MM.1S (cell line): ENCODE measurements at regions not wholly inside any gene's neighbourhood (a gene's known extent, or its start where the extent isn't known, plus 50 kb on each side); places are given as distances from the start of the nearest gene placed in this dataset.
A peak's percentile ranks its signal among the peaks of the same experiment; 100 is the strongest.

Experiments used
- DNase-seq: peaks from one replicate; pipeline ENCODE4 v3.0.0-alpha.2; 2015
- H2AFZ ChIP-seq: fragments of 300-600 bp; sonication (generic); 2 replicates; pipeline ENCODE4 v1.6.0; 2016; ENCODE audit warnings: antibody characterized with exemption, low read length
- H3F3A ChIP-seq: fragments of 300-600 bp; sonication (generic); 2 replicates; pipeline ENCODE4 v1.6.1; 2016; ENCODE audit warnings: mild to moderate bottlenecking, antibody characterized with exemption, low read length, moderate library complexity, mixed read lengths; ENCODE audit not compliant: insufficient read depth
- H3K27ac ChIP-seq: fragments of 300-600 bp; sonication (generic); 2 replicates; pipeline ENCODE4 v1.5.1; 2016; ENCODE audit warnings: mild to moderate bottlenecking, low read length
- H3K27me3 ChIP-seq: fragments of 300-600 bp; sonication (generic); replicated peaks from 2 replicates; pipeline ENCODE4 v1.6.0; 2016; ENCODE audit warnings: low read length; ENCODE audit not compliant: insufficient read depth
- H3K36me3 ChIP-seq: fragments of 300-600 bp; sonication (generic); replicated peaks from 2 replicates; pipeline ENCODE4 v1.6.1; 2016; ENCODE audit warnings: mild to moderate bottlenecking, low read length, mixed read lengths; ENCODE audit not compliant: insufficient read depth
- H3K4me1 ChIP-seq: fragments of 300-600 bp; sonication (generic); 2 replicates; pipeline ENCODE4 v1.6.1; 2016; ENCODE audit warnings: low read length, mixed read lengths
- H3K4me2 ChIP-seq: fragments of 300-600 bp; sonication (generic); 2 replicates; pipeline ENCODE4 v1.6.0; 2016; ENCODE audit warnings: low read depth, low read length
- H3K4me3 ChIP-seq: fragments of 300-600 bp; sonication (generic); 2 replicates; pipeline ENCODE4 v1.5.1; 2016; ENCODE audit warnings: low read length, mixed read lengths
- H3K79me2 ChIP-seq: fragments of 300-600 bp; sonication (generic); 2 replicates; pipeline ENCODE4 v1.6.1; 2016; ENCODE audit warnings: mixed run types, low read length, mixed read lengths
- H3K9ac ChIP-seq: fragments of 300-600 bp; sonication (generic); 2 replicates; pipeline ENCODE4 v1.6.1; 2016; ENCODE audit warnings: low read length, mixed read lengths
- H3K9me2 ChIP-seq: fragments of 300-600 bp; sonication (generic); replicated peaks from 2 replicates; pipeline ENCODE4 v1.6.1; 2016; ENCODE audit warnings: mild to moderate bottlenecking, low read length, mixed read lengths; ENCODE audit not compliant: insufficient read depth
- H3K9me3 ChIP-seq: fragments of 300-600 bp; sonication (generic); replicated peaks from 2 replicates; pipeline ENCODE4 v1.6.1; 2016; ENCODE audit warnings: mild to moderate bottlenecking, low read length, mixed read lengths; ENCODE audit not compliant: insufficient read depth
- H4K20me1 ChIP-seq: fragments of 300-600 bp; sonication (generic); 2 replicates; pipeline ENCODE4 v1.6.1; 2016; ENCODE audit warnings: mild to moderate bottlenecking, low read length, moderate library complexity, mixed read lengths; ENCODE audit not compliant: insufficient read depth
- CTCF ChIP-seq: fragments of 300-600 bp; sonication (generic); IDR thresholded peaks from 2 replicates; pipeline ENCODE4 v1.5.1; 2016; ENCODE audit warnings: antibody characterized with exemption, low read length, mixed read lengths
- EZH2 ChIP-seq: fragments of 300-600 bp; sonication (generic); optimal IDR thresholded peaks from 2 replicates; pipeline ENCODE3; 2017; ENCODE audit warnings: low read depth, mild to moderate bottlenecking, antibody characterized with exemption, low read length, mixed read lengths
- EZH2phosphoT487 ChIP-seq: fragments of 300-600 bp; sonication (generic); IDR thresholded peaks from 2 replicates; pipeline ENCODE4 v1.6.1; 2018; ENCODE audit warnings: antibody characterized with exemption, low read length

GRCh38 chr5:6837519-6838110 is 124.4 kb downstream of the TENT4A start:
- no peak for TF ChIP-seq EZH2phosphoT487
- no peak for TF ChIP-seq EZH2
- TF ChIP-seq CTCF, result peak; percentile 80
- no peak overlapping the region for H3K4me2 ChIP-seq
- no peaks in the 10 kb centered on the region for H3K27me3 ChIP-seq
- no peak overlapping the region for H3K4me3 ChIP-seq
- no peaks in the 10 kb centered on the region for H3K4me1 ChIP-seq
- DNase-seq, result no peak
- H2AFZ ChIP-seq, result no peak overlapping the region
- H3K27ac ChIP-seq, result no peak overlapping the region
- H3K9ac ChIP-seq, result no peak overlapping the region
- no peaks in the 10 kb centered on the region for H3F3A ChIP-seq
- no peaks in the 10 kb centered on the region for H3K9me3 ChIP-seq
- H4K20me1 ChIP-seq, result no peaks in the 10 kb centered on the region
- no peaks in the 10 kb centered on the region for H3K9me2 ChIP-seq
- no peaks in the 10 kb centered on the region for H3K79me2 ChIP-seq
- H3K36me3 ChIP-seq, result no peaks in the 10 kb centered on the region

- Histone ChIP-seq H3F3A (no peaks in the 10 kb centered on the region), H3K9ac (no peak overlapping the region), H3K4me1 (no peaks in the 10 kb centered on the region), H3K36me3 (no peaks in the 10 kb centered on the region), H2AFZ (no peak overlapping the region), H3K9me2 (no peaks in the 10 kb centered on the region), H3K79me2 (no peaks in the 10 kb centered on the region), H3K4me2 (no peak overlapping the region), H4K20me1 (no peaks in the 10 kb centered on the region), H3K27me3 (no peaks in the 10 kb centered on the region), H3K27ac (no peak overlapping the region), H3K4me3 (no peak overlapping the region), H3K9me3 (no peaks in the 10 kb centered on the region)
- no peak for TF ChIP-seq EZH2phosphoT487
- TF ChIP-seq CTCF, result no peak
- TF ChIP-seq EZH2, result no peak
- DNase-seq, result no peak
These were observed 125.5 kb downstream of the TENT4A start for GRCh38 chr5:6838736-6839135.

GRCh38 chr5:6840136-6840793 is 127.0 kb downstream of the TENT4A start:
- H4K20me1 ChIP-seq, result no peaks in the 10 kb centered on the region
- TF ChIP-seq CTCF (no peak), EZH2phosphoT487 (no peak), EZH2 (no peak)
- H3K4me2 ChIP-seq, result no peak overlapping the region
- H3F3A ChIP-seq, result no peaks in the 10 kb centered on the region
- H3K9me3 ChIP-seq, result no peaks in the 10 kb centered on the region
- no peaks in the 10 kb centered on the region for H3K4me1 ChIP-seq
- no peak overlapping the region for H3K4me3 ChIP-seq
- H3K79me2 ChIP-seq, result no peaks in the 10 kb centered on the region
- H3K27ac ChIP-seq, result no peak overlapping the region
- H2AFZ ChIP-seq, result no peak overlapping the region
- no peak for DNase-seq
- no peak overlapping the region for H3K9ac ChIP-seq
- no peaks in the 10 kb centered on the region for H3K9me2 ChIP-seq
- H3K27me3 ChIP-seq, result no peaks in the 10 kb centered on the region
- no peaks in the 10 kb centered on the region for H3K36me3 ChIP-seq
